Parathyroid adenoma (tissue), 2 donors: ENCODE measurements at regions not wholly inside any gene's neighbourhood (a gene's known extent, or its start where the extent isn't known, plus 50 kb on each side); places are given as distances from the start of the nearest gene placed in this dataset.

ENCODE experiments used
- H2AFZ ChIP-seq: fragments of 300-600 bp; sonication (generic); one replicate; pipeline ENCODE4 v1.7.0; 2017; ENCODE audit warnings: antibody characterized with exemption, mild to moderate bottlenecking
- H3K27ac ChIP-seq: fragments of 300-600 bp; sonication (generic); one replicate; pipeline ENCODE4 v1.7.0; 2017
- H3K27me3 ChIP-seq: fragments of 300-600 bp; sonication (generic); one replicate; pipeline ENCODE4 v1.7.0; 2017; ENCODE audit warnings: low read length; ENCODE audit not compliant: control insufficient read depth, insufficient read depth
- H3K36me3 ChIP-seq: fragments of 300-600 bp; sonication (generic); one replicate; pipeline ENCODE4 v1.7.0; 2017; ENCODE audit warnings: low read length; ENCODE audit not compliant: control insufficient read depth, insufficient read depth
- H3K4me1 ChIP-seq: fragments of 300-600 bp; sonication (generic); one replicate; pipeline ENCODE4 v1.7.0; 2017; ENCODE audit warnings: control low read depth
- H3K4me2 ChIP-seq: fragments of 300-600 bp; sonication (generic); one replicate; pipeline ENCODE4 v1.7.0; 2017; ENCODE audit warnings: low read length
- H3K4me3 ChIP-seq: fragments of 300-600 bp; sonication (generic); one replicate; pipeline ENCODE4 v1.7.0; 2017; ENCODE audit warnings: low read depth, low read length
- H3K79me2 ChIP-seq: fragments of 300-600 bp; sonication (generic); one replicate; pipeline ENCODE4 v1.7.0; 2017; ENCODE audit warnings: control low read depth
- H3K9ac ChIP-seq: fragments of 300-600 bp; sonication (generic); one replicate; pipeline ENCODE4 v1.7.0; 2017; ENCODE audit warnings: mild to moderate bottlenecking
- H3K9me3 ChIP-seq: fragments of 300-600 bp; sonication (generic); one replicate; pipeline ENCODE4 v1.7.0; 2017; ENCODE audit warnings: low read length; ENCODE audit not compliant: control insufficient read depth
- CTCF ChIP-seq: fragments of 300-600 bp; sonication (generic); IDR thresholded peaks from one replicate; pipeline ENCODE4 v1.7.0; 2017; ENCODE audit warnings: antibody characterized with exemption, mild to moderate bottlenecking
- donor health status: primary hyperparathyroidism.

GRCh38 chr10:29923416-29923965 lies 135.9 kb downstream of the JCAD start:
- Histone ChIP-seq H2AFZ (no peak overlapping the region), H3K4me2 (no peak overlapping the region), H3K79me2 (no peaks in the 10 kb centered on the region), H3K36me3 (no peaks in the 10 kb centered on the region), H3K27me3 (no peaks in the 10 kb centered on the region), H3K27ac (no peak overlapping the region), H3K4me3 (no peak overlapping the region), H3K9me3 (no peaks in the 10 kb centered on the region), H3K4me1 (peaks cover 14% of the 10 kb centered on the region), H3K9ac (no peak overlapping the region)
- TF ChIP-seq CTCF: no peak

DNA sequence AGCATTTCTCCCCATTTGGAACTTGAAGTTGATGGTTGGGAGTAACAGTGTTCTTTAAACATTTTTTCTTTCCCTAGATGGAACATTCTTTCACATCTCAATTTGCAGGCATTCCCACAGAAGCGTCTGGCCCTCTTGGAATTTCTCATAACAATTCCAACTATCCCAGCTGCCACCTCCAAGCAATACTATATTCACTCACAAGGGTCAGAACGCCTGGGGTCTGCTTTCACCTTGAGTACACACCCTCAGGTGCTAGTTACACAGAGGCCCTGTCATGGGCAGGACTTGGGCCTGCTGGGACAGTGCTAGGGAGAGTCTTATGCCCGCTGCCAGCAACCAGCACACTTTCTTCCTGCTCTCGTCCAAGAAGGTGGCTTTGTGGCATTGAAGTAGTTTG lies 136.5 kb downstream of the JCAD start:
- Histone ChIP-seq H3K79me2 (no peaks in the 10 kb centered on the region), H3K9ac (no peak overlapping the region), H3K4me3 (no peak overlapping the region), H3K27ac (no peak overlapping the region), H3K27me3 (no peaks in the 10 kb centered on the region), H3K4me2 (no peak overlapping the region), H3K36me3 (no peaks in the 10 kb centered on the region), H3K9me3 (no peaks in the 10 kb centered on the region), H2AFZ (no peak overlapping the region), H3K4me1 (peaks cover 14% of the 10 kb centered on the region)
- TF ChIP-seq CTCF: no peak

GRCh38 chr10:29922226-29922625 lies 137.2 kb downstream of the JCAD start:
- Histone ChIP-seq H3K4me3 (no peak overlapping the region), H3K79me2 (no peaks in the 10 kb centered on the region), H3K4me1 (peaks cover 16% of the 10 kb centered on the region), H3K4me2 (no peak overlapping the region), H3K9ac (no peak overlapping the region), H3K36me3 (no peaks in the 10 kb centered on the region), H2AFZ (no peak overlapping the region), H3K27ac (no peak overlapping the region), H3K27me3 (no peaks in the 10 kb centered on the region), H3K9me3 (no peaks in the 10 kb centered on the region)
- no peak for TF ChIP-seq CTCF

DNA sequence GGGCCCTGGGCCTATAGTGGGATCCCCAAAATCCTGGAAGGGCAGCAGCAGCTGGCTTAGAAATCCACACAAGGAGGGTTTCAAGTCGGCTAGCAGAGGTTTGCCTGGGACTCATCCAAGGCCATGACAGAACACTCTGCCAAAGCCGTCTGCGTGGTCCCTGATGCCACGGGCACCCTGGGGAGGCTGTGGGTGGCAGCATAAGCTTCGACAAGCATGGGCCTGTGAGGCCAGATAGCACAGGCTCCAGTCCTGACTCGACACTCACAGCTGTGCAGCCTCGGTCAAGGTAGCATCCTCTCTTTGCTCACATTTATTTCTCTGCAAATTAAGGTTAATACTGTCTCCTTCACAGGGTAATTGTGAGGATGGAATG lies 138.3 kb downstream of the JCAD start:
- no peak for TF ChIP-seq CTCF
- Histone ChIP-seq H2AFZ (peak overlapping the region; percentile 74), H3K4me3 (no peak overlapping the region), H3K9me3 (no peaks in the 10 kb centered on the region), H3K79me2 (no peaks in the 10 kb centered on the region), H3K27me3 (no peaks in the 10 kb centered on the region), H3K9ac (no peak overlapping the region), H3K27ac (peak overlapping the region; percentile 6), H3K4me1 (peaks cover 20% of the 10 kb centered on the region), H3K4me2 (peak overlapping the region; percentile 58), H3K36me3 (no peaks in the 10 kb centered on the region)

GRCh38 chr10:29920408-29921070 lies 138.8 kb downstream of the JCAD start:
- no peaks in the 10 kb centered on the region for H3K36me3 ChIP-seq
- H3K9me3 ChIP-seq: no peaks in the 10 kb centered on the region
- H3K4me2 ChIP-seq: peak overlapping the region; percentile 58
- no peaks in the 10 kb centered on the region for H3K79me2 ChIP-seq
- H3K4me1 ChIP-seq: peaks cover 20% of the 10 kb centered on the region
- H3K27ac ChIP-seq: peak overlapping the region; percentile 6
- TF ChIP-seq CTCF: no peak
- H3K4me3 ChIP-seq: no peak overlapping the region
- peak overlapping the region; percentile 74 for H2AFZ ChIP-seq
- H3K27me3 ChIP-seq: no peaks in the 10 kb centered on the region
- no peak overlapping the region for H3K9ac ChIP-seq
